ENCODE measurements at regions not wholly inside any gene's neighbourhood (a gene's known extent, or its start where the extent isn't known, plus 50 kb on each side); places are given as distances from the start of the nearest gene placed in this dataset.
A peak's percentile ranks its signal among the peaks of the same experiment; 100 is the strongest.

DNA sequence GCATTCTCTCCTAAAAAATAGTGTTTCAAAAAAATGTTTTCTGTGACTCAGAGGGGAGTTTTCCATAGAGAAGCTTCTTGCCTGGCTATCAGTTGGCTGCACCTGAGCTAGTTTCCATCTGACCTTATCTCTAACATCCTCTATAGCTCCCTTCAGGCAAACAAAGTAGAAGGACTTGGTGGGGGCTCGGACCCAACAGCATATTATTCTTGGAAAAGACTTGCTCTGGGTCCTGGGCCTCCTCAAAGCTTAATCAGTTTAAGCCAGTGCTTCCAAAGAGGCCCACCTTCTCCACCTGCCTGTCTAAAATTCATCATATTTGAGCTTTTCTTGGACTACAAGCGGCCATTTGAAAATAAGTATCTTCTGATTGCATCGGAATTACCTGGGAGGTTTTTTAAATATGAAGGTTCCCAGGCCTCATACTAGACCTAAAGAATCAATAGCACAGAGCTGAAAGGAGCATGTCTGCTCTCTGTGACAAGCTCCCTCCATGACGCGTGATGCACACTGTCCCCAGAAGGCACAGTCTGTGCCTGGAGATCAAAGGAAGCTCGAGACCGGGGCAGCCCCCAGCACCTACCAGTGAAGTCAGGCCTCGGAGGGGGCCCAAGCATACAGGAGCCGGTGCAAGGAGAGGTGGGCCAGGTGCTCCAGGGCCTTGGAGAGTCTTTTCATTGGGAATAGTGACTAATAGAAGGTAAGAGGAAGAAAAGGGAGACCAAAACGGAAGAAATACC, 80.6 kb upstream of the HIVEP1 start:
- H3K4me1 ChIP-seq (replicated peaks in 1 of 2; ENCODE audit: control insufficient read depth in 2 of 2, insufficient read depth in 2 of 2, low read length in 2 of 2), result peaks cover 24% of the 10 kb centered on the region in 2 experiments; a peak in 4 of 5 replicates
- H3K9me3 ChIP-seq (replicated peaks; ENCODE audit: control insufficient read depth, insufficient read depth, low read depth, low read length), result peaks cover 34% of the 10 kb centered on the region
- ChIA-PET POLR2A (interaction anchor here (0.6 to 4.8 kb wide), 20 partner anchors 10 to 1781 kb away, joined by 3 to 57 read pairs (median 4); partner anchors contain the start of gene HIVEP1), CTCF (ENCODE audit: low intra/inter-chr PET ratio) (no interaction called here)
- DNase-seq (ENCODE audit: extremely low read depth in 1 of 4, low spot score in 3 of 4) (peak; percentile 92 to 98 (median 93)), ATAC-seq (peak; percentile 93), FAIRE-seq (peak; percentile 98)
- TSS peak; percentile 75 for BruUV-seq (replicated peaks)
- peaks cover 5% of the 10 kb centered on the region; the same call in 1 of the 3 replicates for H3K36me3 ChIP-seq (ENCODE audit: control insufficient read depth, insufficient read depth, low read length)
- no peaks in the 10 kb centered on the region for H3K9me1 ChIP-seq (ENCODE audit: control insufficient read depth, insufficient read depth, low read length)
- peak overlapping the region; percentile 14; the same call in 1 of the 2 replicates for H3K4me3 ChIP-seq
- no peaks in the 10 kb centered on the region for H3K27me3 ChIP-seq (ENCODE audit: control insufficient read depth in 2 of 2, insufficient read depth in 2 of 2, low read length in 2 of 2)
- peak overlapping the region; percentile 73 for H3K4me2 ChIP-seq (ENCODE audit: insufficient read depth, low read length)
- in situ Hi-C loops (cut with MboI), result no loop called here
- WGBS (ENCODE audit: insufficient coverage, low coverage, missing lambda C conversion rate), result 1% methylated on average over 10 of the region's 10 CpGs
- intact Hi-C loops (cut with micrococcal nuclease), result loop anchor here (1.0 to 5.0 kb wide), 4 partner anchors 46 to 146 kb away; no protein-coding TSS in a partner anchor
- peak overlapping the region; percentile 79 to 89 for H3K9ac ChIP-seq (ENCODE audit: insufficient read depth in 1 of 2, low read depth in 2 of 2, low read length in 2 of 2)
- H3K79me2 ChIP-seq (ENCODE audit: control insufficient read depth, insufficient read depth, low read length), result no peaks in the 10 kb centered on the region
- peak overlapping the region; percentile 61 for H2AFZ ChIP-seq (ENCODE audit: low read depth, low read length)
- peak overlapping the region; percentile 94 for H3K27ac ChIP-seq (ENCODE audit: extremely low read depth, low read depth, low read length)
- H4K20me1 ChIP-seq (replicated peaks; ENCODE audit: control insufficient read depth, insufficient read depth, low read length), result no peaks in the 10 kb centered on the region
- TF ChIP-seq SRSF1 (IDR thresholded peaks at IDR 0.05; ENCODE audit: low read depth, low read length), result no peak
- peak; percentile 99 for TF ChIP-seq SMARCE1 (IDR thresholded peaks at IDR 0.05)
- TF ChIP-seq, protein P1, sequence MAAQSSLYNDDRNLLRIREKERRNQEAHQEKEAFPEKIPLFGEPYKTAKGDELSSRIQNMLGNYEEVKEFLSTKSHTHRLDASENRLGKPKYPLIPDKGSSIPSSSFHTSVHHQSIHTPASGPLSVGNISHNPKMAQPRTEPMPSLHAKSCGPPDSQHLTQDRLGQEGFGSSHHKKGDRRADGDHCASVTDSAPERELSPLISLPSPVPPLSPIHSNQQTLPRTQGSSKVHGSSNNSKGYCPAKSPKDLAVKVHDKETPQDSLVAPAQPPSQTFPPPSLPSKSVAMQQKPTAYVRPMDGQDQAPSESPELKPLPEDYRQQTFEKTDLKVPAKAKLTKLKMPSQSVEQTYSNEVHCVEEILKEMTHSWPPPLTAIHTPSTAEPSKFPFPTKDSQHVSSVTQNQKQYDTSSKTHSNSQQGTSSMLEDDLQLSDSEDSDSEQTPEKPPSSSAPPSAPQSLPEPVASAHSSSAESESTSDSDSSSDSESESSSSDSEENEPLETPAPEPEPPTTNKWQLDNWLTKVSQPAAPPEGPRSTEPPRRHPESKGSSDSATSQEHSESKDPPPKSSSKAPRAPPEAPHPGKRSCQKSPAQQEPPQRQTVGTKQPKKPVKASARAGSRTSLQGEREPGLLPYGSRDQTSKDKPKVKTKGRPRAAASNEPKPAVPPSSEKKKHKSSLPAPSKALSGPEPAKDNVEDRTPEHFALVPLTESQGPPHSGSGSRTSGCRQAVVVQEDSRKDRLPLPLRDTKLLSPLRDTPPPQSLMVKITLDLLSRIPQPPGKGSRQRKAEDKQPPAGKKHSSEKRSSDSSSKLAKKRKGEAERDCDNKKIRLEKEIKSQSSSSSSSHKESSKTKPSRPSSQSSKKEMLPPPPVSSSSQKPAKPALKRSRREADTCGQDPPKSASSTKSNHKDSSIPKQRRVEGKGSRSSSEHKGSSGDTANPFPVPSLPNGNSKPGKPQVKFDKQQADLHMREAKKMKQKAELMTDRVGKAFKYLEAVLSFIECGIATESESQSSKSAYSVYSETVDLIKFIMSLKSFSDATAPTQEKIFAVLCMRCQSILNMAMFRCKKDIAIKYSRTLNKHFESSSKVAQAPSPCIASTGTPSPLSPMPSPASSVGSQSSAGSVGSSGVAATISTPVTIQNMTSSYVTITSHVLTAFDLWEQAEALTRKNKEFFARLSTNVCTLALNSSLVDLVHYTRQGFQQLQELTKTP (IDR thresholded peaks at IDR 0.05; ENCODE audit: low read depth in 1 of 2, partially characterized antibody in 2 of 2), result peak in 1 of 2 experiments; percentile 60
- no peak for TF ChIP-seq PHTF2 (CRISPR knock-in tag; IDR thresholded peaks at IDR 0.05)
- TF ChIP-seq, protein P2, sequence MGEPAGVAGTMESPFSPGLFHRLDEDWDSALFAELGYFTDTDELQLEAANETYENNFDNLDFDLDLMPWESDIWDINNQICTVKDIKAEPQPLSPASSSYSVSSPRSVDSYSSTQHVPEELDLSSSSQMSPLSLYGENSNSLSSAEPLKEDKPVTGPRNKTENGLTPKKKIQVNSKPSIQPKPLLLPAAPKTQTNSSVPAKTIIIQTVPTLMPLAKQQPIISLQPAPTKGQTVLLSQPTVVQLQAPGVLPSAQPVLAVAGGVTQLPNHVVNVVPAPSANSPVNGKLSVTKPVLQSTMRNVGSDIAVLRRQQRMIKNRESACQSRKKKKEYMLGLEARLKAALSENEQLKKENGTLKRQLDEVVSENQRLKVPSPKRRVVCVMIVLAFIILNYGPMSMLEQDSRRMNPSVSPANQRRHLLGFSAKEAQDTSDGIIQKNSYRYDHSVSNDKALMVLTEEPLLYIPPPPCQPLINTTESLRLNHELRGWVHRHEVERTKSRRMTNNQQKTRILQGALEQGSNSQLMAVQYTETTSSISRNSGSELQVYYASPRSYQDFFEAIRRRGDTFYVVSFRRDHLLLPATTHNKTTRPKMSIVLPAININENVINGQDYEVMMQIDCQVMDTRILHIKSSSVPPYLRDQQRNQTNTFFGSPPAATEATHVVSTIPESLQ (CRISPR knock-in tag; IDR thresholded peaks at IDR 0.05), result no peak
- TF ChIP-seq, protein P3, sequence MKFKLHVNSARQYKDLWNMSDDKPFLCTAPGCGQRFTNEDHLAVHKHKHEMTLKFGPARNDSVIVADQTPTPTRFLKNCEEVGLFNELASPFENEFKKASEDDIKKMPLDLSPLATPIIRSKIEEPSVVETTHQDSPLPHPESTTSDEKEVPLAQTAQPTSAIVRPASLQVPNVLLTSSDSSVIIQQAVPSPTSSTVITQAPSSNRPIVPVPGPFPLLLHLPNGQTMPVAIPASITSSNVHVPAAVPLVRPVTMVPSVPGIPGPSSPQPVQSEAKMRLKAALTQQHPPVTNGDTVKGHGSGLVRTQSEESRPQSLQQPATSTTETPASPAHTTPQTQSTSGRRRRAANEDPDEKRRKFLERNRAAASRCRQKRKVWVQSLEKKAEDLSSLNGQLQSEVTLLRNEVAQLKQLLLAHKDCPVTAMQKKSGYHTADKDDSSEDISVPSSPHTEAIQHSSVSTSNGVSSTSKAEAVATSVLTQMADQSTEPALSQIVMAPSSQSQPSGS (CRISPR knock-in tag; IDR thresholded peaks at IDR 0.05), result no peak
- no peak for TF ChIP-seq DIDO1 (tag; IDR thresholded peaks at IDR 0.05; ENCODE audit: low read depth)
- TF ChIP-seq, protein P4, sequence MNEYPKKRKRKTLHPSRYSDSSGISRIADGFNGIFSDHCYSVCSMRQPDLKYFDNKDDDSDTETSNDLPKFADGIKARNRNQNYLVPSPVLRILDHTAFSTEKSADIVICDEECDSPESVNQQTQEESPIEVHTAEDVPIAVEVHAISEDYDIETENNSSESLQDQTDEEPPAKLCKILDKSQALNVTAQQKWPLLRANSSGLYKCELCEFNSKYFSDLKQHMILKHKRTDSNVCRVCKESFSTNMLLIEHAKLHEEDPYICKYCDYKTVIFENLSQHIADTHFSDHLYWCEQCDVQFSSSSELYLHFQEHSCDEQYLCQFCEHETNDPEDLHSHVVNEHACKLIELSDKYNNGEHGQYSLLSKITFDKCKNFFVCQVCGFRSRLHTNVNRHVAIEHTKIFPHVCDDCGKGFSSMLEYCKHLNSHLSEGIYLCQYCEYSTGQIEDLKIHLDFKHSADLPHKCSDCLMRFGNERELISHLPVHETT (CRISPR knock-in tag; conservative IDR thresholded peaks at IDR 0.05 in 1 of 2, IDR thresholded peaks at IDR 0.05 in 1 of 2), result no peak; a peak in 1 of 4 replicates
- TF ChIP-seq, protein P5, sequence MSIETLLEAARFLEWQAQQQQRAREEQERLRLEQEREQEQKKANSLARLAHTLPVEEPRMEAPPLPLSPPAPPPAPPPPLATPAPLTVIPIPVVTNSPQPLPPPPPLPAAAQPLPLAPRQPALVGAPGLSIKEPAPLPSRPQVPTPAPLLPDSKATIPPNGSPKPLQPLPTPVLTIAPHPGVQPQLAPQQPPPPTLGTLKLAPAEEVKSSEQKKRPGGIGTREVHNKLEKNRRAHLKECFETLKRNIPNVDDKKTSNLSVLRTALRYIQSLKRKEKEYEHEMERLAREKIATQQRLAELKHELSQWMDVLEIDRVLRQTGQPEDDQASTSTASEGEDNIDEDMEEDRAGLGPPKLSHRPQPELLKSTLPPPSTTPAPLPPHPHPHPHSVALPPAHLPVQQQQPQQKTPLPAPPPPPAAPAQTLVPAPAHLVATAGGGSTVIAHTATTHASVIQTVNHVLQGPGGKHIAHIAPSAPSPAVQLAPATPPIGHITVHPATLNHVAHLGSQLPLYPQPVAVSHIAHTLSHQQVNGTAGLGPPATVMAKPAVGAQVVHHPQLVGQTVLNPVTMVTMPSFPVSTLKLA (conservative IDR thresholded peaks at IDR 0.05), result peak; percentile 52 to 59; a peak in 3 of 4 replicates

All from K562 (cell line).